HG02571 (cell line): ENCODE measurements at regions not wholly inside any gene's neighbourhood (a gene's known extent, or its start where the extent isn't known, plus 50 kb on each side); places are given as distances from the start of the nearest gene placed in this dataset.
"Not testable (repeated sequence)": the region's sequence is repeated elsewhere in the genome, so short reads cannot be mapped to it uniquely, and the experiment has no call there.

Experiments used
- ATAC-seq: cut with Tn5 transposase; IDR thresholded peaks from one replicate; pipeline ENCODE4 v1.9.1; 2021; ENCODE audit warnings: mild to moderate bottlenecking, moderate library complexity; ENCODE audit not compliant: unreplicated experiment

DNA sequence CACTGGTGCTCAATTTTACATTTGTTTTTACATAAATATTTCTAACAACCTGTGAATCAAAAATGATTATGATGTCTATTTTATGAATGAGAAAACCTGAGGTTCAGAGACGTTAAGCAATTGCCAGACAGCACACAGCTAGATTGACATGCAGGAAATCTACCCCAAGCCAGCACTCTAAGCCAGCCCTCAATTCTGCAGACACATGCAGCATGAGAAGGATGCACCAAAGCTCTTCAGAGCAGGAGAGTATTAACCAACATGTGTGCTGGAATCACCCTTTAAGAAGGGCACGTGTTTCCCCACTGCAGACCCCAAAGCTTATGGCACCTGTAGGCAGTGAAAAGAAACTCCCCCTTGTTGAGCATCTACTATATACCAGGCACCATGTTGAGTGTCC is 126.1 kb upstream of the ARHGEF3 start:
- ATAC-seq: no peak

DNA sequence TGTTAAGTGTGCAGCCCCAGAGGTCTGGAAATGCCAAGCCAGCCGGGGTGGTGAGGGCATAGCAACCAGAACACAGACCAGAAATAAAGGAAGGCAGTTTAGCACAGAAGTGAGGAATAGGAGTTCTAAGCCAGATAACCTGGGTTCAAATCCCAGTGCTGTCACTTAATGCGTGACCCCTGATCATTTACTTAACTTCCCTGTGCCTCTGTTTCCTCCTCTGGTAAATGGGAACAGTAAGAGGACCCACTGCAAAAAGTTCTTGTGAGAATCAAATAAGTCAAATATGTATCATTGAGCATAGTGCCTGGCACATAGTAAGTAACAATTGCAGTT is 125.2 kb upstream of the ARHGEF3 start:
- ATAC-seq: no peak

DNA sequence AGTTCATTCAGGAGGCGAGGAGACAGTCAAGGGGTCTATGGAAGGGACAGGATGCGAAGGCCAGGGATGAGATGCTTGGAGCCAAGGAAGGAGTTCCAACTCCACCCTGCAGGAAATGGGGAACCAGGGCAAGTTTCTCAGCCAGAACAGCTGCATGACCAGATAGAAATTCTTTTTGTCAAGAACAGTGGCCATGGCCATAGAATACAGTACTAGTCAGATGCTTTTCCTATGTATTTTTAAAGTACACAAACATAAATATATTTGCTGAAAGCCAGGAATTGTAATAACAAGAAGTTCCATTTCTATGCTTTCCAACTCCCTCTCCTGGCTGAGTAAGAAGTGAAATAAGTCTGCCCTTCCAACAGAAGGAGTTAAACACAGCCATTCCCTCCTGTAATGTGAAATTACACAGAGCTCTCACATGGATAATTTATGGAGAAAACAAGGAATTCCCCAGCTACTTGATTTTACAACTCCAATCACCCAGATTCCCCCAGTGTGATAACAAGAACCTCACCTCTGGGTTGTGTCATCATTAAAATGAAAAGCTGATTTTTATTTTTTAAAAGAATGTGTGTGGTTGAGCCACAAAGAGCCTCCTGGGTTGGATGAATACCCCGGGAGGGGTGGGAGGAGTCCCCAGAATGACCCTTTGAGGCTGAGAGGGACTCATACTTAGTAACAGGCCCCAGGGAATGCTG is 124.6 kb upstream of the ARHGEF3 start:
- no peak for ATAC-seq

DNA sequence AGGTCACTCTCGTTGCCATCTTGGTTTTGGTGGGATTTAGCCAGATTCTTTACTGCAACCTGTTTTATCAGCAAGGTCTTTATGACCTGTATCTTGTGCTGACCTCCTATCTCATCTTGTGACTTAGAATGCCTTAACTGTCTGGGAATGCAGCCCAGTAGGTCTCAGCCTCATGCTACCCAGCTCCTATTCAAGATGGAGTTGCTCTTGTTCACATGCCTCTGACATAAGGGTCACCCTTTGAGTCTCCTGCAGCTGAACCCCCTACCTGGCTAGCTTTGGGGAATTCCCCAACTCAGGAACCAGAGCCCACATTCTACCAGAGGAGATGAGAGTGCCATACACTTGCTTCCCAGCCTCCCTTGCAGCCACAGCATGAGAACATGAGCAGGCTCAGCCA is 123.0 kb upstream of the ARHGEF3 start:
- not testable (repeated sequence) for ATAC-seq

DNA sequence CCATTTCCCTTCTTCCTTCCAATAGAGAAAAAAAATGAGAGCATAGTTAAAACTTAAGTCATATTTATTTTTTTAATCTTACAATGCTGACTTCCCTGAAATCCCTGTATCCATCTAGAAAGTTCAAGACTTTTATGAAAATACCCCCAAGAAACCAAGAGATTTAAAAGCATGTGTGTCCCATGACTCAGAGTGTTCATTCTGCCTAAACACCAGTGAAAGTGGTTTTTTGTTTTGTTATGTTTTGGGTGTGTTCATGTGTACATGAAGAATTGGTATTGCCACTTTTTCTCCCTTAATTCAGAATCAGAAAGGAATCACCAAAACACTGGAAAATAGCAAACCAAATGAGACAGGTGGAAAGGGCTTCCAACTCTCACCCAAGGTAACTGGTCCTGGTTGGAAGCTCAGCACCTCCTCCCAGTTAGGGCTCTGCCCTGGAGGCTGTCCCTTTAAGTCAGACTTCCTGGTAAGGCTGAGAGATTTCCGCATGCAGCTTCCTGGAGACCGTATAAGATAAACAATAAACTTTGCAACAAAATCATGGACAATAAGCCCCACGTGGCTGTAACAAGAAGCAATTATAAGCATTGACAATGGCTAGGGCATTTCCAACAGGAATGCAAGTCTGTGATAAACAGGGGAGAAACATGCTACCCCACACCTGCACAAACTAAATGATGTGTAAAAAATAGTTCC is 121.9 kb upstream of the ARHGEF3 start:
- no peak for ATAC-seq

DNA sequence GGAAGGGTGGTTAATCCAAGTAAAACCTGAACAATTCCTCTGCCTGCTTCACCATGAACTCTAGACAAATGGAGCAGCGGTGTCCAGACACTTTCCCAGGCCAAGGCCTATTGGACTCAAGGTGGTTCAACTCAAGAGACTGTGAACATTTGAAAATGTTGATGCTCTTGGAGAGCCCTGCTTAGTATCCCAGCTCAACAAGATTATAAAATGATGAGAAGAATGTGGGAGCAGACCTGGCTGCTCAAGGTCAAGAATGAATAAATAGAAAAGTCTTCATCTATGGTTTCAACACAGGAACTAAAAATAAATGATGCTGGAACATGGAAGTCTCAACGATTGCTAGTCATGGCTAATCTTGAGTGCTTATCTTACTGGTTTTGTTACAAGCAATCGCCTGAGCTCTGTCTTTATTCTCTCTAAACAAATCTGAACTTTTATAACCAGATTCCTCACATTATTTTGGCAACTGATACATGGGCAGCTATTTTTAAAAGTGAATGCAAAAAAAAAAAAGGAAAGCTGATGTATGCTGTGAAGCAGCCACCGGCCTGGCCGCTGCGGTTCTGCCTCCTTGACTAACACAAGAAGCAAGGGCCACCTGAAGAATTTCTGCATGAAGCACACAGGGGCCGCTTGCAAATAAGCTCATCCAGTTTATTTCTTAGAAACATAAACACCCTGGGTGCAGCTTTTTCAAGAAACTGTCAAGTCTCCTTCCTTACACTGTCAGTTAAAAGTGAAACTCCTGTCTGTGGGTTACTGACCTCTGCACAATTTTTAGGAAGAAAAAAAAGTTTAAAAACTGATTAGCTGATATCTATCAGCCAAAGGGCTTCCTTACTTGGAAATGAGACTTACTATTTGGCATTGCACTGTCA is 120.1 kb upstream of the ARHGEF3 start:
- ATAC-seq: no peak

DNA sequence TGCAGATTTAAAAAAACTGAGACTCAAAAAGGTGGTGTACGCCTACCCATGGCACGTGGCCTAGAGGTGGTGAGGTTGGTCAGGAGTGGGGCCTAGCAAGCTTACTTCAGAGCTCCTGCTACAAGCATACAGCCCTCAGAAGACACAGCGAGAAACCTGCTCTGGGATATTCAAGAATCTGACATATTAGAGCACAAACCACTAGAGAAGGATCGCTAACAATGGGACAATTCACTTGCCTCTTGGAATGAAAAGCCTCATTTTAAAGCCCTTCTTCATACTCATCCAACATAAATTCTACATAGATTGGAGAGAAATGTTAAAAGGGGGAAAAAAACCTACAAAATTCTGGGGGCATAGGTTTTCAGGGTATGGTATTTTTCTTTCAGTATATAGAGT is 118.0 kb upstream of the ARHGEF3 start:
- ATAC-seq: no peak

DNA sequence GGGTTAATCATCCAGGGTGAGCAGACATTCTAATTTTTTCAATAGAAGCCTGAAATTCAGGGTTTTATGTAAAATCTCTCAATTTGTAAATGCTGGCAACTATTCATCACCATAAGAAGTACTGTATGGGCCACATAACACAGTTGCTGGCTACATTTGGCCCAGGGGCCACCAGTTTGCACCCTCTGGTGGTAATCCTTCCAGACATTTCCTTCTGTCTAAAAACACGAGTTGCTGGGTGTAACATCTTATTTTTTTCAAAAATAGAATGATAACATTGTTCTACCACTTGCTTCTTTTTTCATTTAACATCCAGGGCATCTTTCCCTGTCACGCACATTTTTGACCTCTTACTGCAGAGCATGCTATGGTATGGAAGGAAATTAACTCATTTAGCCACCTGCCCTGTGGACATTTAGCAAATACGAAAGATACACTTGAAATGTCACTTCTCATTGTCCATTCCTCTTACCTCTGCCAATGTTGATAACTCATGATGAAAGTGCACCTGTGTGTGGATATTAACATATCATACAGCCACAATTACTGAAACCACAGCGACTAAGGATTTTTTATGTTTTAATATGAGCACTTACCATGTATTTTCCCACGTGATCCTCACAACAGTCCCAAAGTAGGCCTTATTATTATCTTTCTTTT is 117.5 kb upstream of the ARHGEF3 start:
- ATAC-seq: no peak

DNA sequence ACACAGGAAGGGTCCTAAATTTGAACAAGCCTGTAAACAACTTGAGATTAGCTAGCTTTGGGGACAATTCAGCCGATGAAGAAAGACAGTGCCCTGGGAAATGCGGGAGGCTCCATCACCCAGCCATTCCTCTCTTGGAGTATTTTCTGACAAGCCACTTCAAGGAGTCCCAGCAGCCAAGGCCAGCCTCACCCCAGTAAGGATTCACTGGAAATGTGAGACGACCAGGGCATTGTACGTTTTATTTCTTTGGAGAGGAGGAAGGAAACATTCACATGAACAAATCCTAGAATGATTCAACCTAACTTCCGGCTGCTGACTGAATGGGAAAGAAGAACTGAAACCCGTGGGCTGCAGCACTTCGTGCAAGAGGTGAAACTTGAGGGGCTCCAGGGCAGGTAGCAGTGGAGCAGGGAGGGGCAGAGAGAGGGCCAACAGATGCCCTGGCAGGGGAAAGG is 116.4 kb upstream of the ARHGEF3 start:
- ATAC-seq: peak; percentile 34

DNA sequence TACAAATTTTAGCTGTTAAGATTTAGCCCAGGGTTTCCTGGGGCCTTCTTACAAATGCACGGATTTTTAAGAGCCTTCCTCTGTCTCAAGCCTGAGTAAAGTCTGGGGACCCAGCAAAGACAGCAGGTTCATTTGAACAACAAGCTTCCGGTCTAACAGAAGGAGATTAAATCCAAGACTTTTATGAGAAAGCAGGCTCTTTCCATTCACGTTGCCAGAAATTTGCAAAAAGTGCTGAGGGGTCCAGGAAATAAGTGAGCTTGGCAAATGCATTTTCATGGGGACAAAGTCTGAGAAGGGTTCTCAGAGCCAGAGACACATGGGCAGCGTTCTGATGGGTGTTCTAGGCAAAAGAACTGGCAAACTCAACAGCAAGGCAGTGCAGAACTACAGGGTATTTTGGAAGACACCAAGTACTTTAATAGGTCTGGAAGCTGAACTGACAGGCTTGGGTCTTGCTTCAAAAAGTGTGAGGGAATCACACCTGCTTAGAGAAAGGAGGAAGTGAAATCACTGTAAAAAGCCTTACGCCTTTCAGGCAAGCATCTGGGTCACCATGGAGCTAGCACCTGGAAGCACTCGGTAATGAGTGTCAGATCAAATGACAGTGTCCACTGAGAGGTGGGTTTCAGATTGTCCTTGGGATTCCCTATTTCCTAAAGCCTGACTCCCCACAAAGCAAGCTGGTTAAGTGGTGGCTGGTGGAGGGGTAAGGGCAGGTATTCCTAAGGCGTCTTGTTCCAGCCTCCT is 115.8 kb upstream of the ARHGEF3 start:
- peak; percentile 63 for ATAC-seq

DNA sequence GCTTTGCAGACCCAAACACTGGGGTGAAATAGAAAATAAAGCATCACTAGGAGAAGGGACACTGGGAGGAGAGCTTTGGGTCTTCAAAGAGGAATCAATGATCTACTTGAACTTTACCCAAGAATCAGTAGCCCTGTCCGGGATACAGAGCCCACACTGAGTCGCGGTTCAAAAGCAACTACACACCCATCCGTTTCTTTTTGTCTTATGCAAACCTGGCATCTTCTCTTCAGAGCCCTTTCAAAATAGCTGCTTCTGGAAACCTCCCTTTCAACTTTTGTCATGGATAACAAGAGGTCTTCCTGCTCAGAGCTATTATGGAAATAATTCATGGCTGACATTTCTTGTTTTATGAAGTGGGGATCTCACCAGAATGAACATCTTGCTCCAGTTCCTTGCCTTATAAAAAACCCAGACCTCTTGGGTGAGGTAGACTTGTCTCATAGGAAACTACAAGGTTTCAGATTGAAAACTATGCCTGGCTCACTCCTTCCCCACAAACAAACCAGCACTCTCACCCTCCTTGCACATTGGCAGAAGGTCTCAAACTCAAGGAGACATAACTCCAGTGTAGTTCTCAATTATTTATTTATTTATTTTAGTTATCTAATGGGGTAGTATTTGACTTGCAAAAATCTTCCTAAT is 115.1 kb upstream of the ARHGEF3 start:
- ATAC-seq: no peak

DNA sequence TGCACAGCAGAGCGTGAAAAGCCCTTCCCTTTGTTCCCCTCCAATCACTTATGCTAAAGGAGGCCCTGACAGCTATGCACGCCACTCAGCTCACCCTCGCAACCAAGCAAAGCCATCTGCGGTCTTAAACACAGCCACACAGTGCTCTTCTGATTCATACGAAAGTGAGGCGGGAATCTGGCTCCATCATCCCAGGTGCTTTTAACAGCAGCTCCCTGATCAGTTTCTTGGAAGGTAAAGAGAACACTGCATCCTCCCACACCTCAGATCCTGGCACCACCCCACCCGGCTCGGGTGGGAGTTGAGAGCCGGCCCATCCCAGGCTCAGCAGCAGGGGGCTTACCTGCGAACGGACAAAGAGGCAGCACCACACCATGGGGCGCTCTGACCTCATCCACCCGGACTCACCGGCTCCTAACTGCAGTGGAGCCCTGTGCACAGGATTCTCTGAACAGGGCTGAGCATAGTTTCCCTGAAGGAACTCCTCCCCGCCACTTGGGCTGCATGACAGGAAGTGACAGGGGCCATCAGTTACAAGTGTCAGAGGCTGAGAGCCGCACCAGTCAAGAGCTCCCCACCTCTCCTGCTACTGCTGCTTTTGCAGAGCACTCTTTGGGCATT is 114.3 kb upstream of the ARHGEF3 start:
- ATAC-seq: peak; percentile 58

DNA sequence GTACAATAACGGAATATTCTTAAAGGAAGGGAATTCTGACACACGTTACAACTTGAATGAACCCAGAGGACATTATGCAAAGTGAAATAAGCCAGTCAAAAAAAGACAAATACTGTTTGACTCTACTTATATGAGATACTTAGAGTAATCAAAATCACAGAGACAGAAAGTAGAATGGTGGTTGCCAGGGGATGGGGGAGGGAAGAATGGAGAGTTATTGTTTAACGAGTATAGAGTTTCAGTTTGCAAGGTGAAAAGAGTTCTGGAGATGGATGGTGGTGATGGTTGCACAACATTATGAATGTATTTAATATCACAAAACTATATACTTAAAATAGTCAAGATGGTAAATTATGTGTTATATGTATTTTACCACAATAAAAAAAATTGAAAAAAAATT is 112.9 kb upstream of the ARHGEF3 start:
- ATAC-seq: no peak

DNA sequence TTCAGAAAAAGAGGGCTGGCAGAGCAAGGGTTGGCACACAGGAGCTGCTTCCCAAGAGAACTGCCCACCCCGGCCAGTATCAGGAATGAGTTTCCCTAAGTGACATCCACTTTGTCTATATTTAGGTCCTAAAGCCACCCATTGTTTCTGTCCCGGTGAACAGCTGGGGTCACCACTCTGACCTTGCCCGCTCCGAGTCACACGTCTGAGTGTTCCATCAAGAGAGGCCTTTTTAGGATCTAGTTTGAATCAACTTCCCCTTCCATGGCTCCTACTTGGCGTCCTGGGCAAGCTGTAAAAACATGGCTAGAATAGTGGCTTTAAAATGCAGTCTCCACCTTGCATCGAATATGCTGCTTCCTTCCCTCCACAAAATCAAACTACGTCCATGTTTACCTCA is 109.6 kb upstream of the ARHGEF3 start:
- no peak for ATAC-seq

DNA sequence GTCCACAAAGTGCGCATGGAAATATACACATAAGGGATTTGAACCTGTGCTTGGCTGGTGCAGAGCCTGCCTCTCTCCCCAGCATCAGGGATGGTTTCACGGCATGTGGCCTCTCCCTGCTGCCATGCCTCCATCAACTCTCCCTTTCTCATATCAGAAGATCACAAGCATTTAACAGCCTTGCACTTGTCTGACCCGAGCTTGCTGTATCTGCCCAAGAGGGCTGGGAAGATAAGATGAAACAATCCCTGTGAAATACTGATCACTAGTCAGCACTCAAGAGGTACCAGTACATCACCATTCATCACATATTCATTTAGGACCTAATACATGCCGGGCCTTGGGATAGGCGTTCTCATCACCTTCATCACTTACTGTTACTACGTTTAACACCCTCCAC is 107.6 kb upstream of the ARHGEF3 start:
- no peak for ATAC-seq

DNA sequence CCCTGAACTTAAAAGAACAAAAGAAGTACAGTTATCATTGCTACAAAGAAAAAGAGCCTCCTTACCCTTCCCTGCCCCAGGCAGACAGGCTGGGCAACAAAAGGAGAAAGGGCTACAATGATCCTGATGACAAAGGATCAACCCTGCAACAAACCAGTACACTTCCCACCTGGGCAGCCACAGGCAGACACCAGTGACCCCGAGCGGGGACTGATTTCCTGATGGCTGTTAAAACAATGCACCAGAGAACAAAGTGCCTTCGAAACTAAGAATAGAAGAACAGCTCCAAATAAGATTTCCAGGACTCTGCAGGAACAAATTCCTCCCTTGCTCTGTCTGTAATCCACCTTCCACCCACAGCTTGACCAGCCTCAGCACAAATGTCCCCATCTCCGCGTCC is 106.3 kb upstream of the ARHGEF3 start:
- no peak for ATAC-seq

DNA sequence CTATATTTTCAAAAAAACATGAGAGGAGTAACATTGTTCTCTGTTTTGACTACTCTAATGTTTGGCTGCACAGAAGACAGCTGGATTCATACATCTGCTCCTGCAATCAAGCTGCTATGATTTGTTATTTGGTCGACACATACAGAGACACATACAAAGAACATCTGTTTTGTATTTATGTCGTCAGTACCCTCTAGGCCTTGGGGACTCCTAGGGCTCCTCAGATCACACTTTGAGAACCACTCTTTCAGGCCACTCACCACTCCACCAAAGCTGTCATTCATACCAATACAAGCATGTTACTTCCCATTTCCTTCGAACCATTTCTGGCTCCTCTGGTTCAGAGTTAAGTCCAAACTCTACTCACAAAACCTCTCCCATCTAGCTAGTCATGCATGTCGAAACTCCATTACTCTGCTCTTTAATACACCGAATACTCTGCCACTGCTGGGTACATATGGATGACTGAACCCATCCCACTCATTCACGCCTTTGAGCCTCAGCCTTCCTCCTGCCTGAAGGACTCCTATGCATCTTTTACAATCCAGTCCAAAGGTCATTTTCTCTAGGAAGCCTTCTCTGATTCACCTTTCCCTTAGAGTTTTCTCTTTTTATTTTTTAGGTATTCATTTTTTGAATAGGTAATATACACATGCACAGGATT is 102.9 kb upstream of the ARHGEF3 start:
- no peak for ATAC-seq

DNA sequence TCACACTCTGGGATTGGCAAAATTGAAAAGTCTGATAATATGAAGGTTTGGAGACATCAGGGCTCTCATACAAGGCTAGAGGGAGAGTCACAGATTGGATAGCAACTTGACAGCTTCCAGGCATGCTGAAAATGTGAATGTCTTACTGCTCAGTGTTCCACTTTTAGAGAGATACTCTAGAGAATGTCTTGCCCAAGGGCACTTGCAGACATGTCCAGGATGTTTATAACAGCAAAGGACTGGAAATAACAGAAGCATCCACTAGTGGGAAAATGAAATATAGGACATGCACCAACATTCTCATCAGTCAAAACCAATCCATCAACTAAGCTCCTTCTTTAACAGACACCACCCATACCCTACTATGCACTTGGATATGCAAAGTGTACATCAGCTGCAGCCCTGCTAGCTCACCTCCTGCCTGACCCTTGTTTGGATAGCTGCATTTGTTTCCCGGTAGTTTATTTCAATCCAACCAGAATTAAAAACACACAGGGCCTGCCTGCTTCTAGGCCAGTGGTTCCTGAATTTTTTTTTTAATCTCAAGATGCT is 101.6 kb upstream of the ARHGEF3 start:
- ATAC-seq: no peak
